OCI-LY1 (cell line): ENCODE measurements at regions not wholly inside any gene's neighbourhood (a gene's known extent, or its start where the extent isn't known, plus 50 kb on each side); places are given as distances from the start of the nearest gene placed in this dataset.

Experiments used
- H2AFZ ChIP-seq: fragments of 200-600 bp; sonication (generic), shearing (Covaris generic); 2 replicates; pipeline ENCODE4 v1.6.0; 2014; ENCODE audit warnings: antibody characterized with exemption, mild to moderate bottlenecking, low read length
- H3F3A ChIP-seq: fragments of 200-600 bp; sonication (generic), shearing (Covaris generic); 2 replicates; pipeline ENCODE4 v1.6.0; 2014; ENCODE audit warnings: mild to moderate bottlenecking, antibody characterized with exemption, low read length, moderate library complexity; ENCODE audit not compliant: insufficient read depth
- H3K27ac ChIP-seq: fragments of 200-600 bp; sonication (generic); 2 replicates; pipeline ENCODE4 v1.5.1; 2014; ENCODE audit warnings: low read length, mixed run types, mild to moderate bottlenecking, low read depth; ENCODE audit not compliant: poor library complexity, severe bottlenecking
- H3K27me3 ChIP-seq: fragments of 200-600 bp; sonication (generic); 2 replicates; pipeline ENCODE4 v1.6.0; 2014; ENCODE audit warnings: antibody characterized with exemption, mild to moderate bottlenecking, low read length, moderate library complexity; ENCODE audit not compliant: insufficient read depth
- H3K36me3 ChIP-seq: fragments of 200-600 bp; sonication (generic); 2 replicates; pipeline ENCODE4 v1.6.1; 2014; ENCODE audit warnings: mild to moderate bottlenecking, antibody characterized with exemption, low read length, moderate library complexity, mixed read lengths; ENCODE audit not compliant: insufficient read depth
- H3K4me1 ChIP-seq: fragments of 200-600 bp; sonication (generic); 2 replicates; pipeline ENCODE4 v1.5.1; 2014; ENCODE audit warnings: mild to moderate bottlenecking, low read length, moderate library complexity; ENCODE audit not compliant: insufficient read depth, severe bottlenecking
- H3K4me2 ChIP-seq: fragments of 200-600 bp; sonication (generic), shearing (Covaris generic); 2 replicates; pipeline ENCODE4 v1.6.1; 2014; ENCODE audit warnings: low read length
- H3K4me3 ChIP-seq: fragments of 200-600 bp; sonication (generic); 2 replicates; pipeline ENCODE4 v1.5.1; 2014; ENCODE audit warnings: low read length, low read depth, mild to moderate bottlenecking, mixed read lengths; ENCODE audit not compliant: poor library complexity, severe bottlenecking
- H3K79me2 ChIP-seq: fragments of 200-600 bp; shearing (Covaris generic); 2 replicates; pipeline ENCODE4 v1.6.1; 2016; ENCODE audit warnings: mixed run types, low read length, mixed read lengths; ENCODE audit not compliant: insufficient read depth
- H3K9ac ChIP-seq: fragments of 200-600 bp; sonication (generic), shearing (Covaris generic); 2 replicates; pipeline ENCODE4 v1.6.1; 2014; ENCODE audit warnings: mild to moderate bottlenecking, low read length, mixed read lengths
- H3K9me2 ChIP-seq: fragments of 200-600 bp; sonication (generic), shearing (Covaris generic); 2 replicates; pipeline ENCODE4 v1.6.1; 2014; ENCODE audit warnings: low read depth, mild to moderate bottlenecking, low read length, mixed read lengths
- H3K9me3 ChIP-seq: fragments of 200-600 bp; shearing (Covaris generic); 2 replicates; pipeline ENCODE4 v1.6.1; 2014; ENCODE audit warnings: low read length, mixed read lengths
- H4K20me1 ChIP-seq: fragments of 200-600 bp; sonication (generic), shearing (Covaris generic); 2 replicates; pipeline ENCODE4 v1.6.0; 2016; ENCODE audit warnings: mild to moderate bottlenecking, low read length; ENCODE audit not compliant: insufficient read depth
- EZH2 ChIP-seq: fragments of 200-600 bp; sonication (generic), shearing (Covaris generic); IDR thresholded peaks from 2 replicates; pipeline ENCODE4 v1.8.0; 2017; ENCODE audit warnings: borderline replicate concordance, mixed run types, mild to moderate bottlenecking, antibody characterized with exemption, low read length, moderate library complexity, mixed read lengths
- TF ChIP-seq, protein P1 (sequence below): fragments of 200-600 bp; sonication (generic), shearing (Covaris generic); IDR thresholded peaks from 2 replicates; pipeline ENCODE4 v1.5.1; 2017; ENCODE audit warnings: mild to moderate bottlenecking, antibody characterized with exemption, low read length, moderate library complexity, mixed read lengths

- Histone ChIP-seq H3F3A (no peaks in the 10 kb centered on the region), H3K9ac (no peak overlapping the region), H2AFZ (no peak overlapping the region), H4K20me1 (no peaks in the 10 kb centered on the region), H3K4me1 (no peaks in the 10 kb centered on the region), H3K79me2 (no peaks in the 10 kb centered on the region), H3K27ac (no peak overlapping the region), H3K36me3 (no peaks in the 10 kb centered on the region), H3K27me3 (no peaks in the 10 kb centered on the region), H3K9me2 (no peaks in the 10 kb centered on the region), H3K4me3 (no peak overlapping the region), H3K9me3 (no peaks in the 10 kb centered on the region), H3K4me2 (no peak overlapping the region)
- TF ChIP-seq, protein P1, sequence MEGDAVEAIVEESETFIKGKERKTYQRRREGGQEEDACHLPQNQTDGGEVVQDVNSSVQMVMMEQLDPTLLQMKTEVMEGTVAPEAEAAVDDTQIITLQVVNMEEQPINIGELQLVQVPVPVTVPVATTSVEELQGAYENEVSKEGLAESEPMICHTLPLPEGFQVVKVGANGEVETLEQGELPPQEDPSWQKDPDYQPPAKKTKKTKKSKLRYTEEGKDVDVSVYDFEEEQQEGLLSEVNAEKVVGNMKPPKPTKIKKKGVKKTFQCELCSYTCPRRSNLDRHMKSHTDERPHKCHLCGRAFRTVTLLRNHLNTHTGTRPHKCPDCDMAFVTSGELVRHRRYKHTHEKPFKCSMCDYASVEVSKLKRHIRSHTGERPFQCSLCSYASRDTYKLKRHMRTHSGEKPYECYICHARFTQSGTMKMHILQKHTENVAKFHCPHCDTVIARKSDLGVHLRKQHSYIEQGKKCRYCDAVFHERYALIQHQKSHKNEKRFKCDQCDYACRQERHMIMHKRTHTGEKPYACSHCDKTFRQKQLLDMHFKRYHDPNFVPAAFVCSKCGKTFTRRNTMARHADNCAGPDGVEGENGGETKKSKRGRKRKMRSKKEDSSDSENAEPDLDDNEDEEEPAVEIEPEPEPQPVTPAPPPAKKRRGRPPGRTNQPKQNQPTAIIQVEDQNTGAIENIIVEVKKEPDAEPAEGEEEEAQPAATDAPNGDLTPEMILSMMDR, result no peak
- TF ChIP-seq EZH2, result no peak
These were observed 87.3 kb upstream of the POU1F1 start for GRCh38 chr3:87363721-87364120.

- no peak overlapping the region for H3K9ac ChIP-seq
- H3K27me3 ChIP-seq, result no peaks in the 10 kb centered on the region
- TF ChIP-seq, protein P1, result no peak
- TF ChIP-seq EZH2, result no peak
- no peaks in the 10 kb centered on the region for H3K9me3 ChIP-seq
- no peaks in the 10 kb centered on the region for H3K9me2 ChIP-seq
- H3K4me3 ChIP-seq, result no peak overlapping the region
- no peak overlapping the region for H3K4me2 ChIP-seq
- H4K20me1 ChIP-seq, result no peaks in the 10 kb centered on the region
- H3F3A ChIP-seq, result no peaks in the 10 kb centered on the region
- H3K79me2 ChIP-seq, result no peaks in the 10 kb centered on the region
- no peak overlapping the region for H3K27ac ChIP-seq
- H3K4me1 ChIP-seq, result no peaks in the 10 kb centered on the region
- H2AFZ ChIP-seq, result no peak overlapping the region
- no peaks in the 10 kb centered on the region for H3K36me3 ChIP-seq
These were observed 85.6 kb upstream of the POU1F1 start for GRCh38 chr3:87361956-87362355.

GRCh38 chr3:87361271-87361670 lies 84.9 kb upstream of the POU1F1 start:
- no peaks in the 10 kb centered on the region for H3K9me2 ChIP-seq
- no peak overlapping the region for H2AFZ ChIP-seq
- no peaks in the 10 kb centered on the region for H3K4me1 ChIP-seq
- no peak overlapping the region for H3K27ac ChIP-seq
- H4K20me1 ChIP-seq, result no peaks in the 10 kb centered on the region
- H3K4me3 ChIP-seq, result no peak overlapping the region
- H3K9me3 ChIP-seq, result no peaks in the 10 kb centered on the region
- no peaks in the 10 kb centered on the region for H3K36me3 ChIP-seq
- H3F3A ChIP-seq, result no peaks in the 10 kb centered on the region
- no peak overlapping the region for H3K9ac ChIP-seq
- TF ChIP-seq EZH2, result no peak
- TF ChIP-seq, protein P1, result no peak
- no peaks in the 10 kb centered on the region for H3K27me3 ChIP-seq
- no peaks in the 10 kb centered on the region for H3K79me2 ChIP-seq
- no peak overlapping the region for H3K4me2 ChIP-seq
